CD14-positive monocyte (primary cell): ENCODE measurements at regions not wholly inside any gene's neighbourhood (a gene's known extent, or its start where the extent isn't known, plus 50 kb on each side); places are given as distances from the start of the nearest gene placed in this dataset.

Experiments used
- DNase-seq, 3 donors: peaks; one replicate each; pipeline ENCODE4 v3.0.0-alpha.2; 2011 to 2022
- H2AFZ ChIP-seq: 2 replicates; pipeline ENCODE4 v1.6.0; 2012; ENCODE audit warnings: mild to moderate bottlenecking, low read depth, low read length, inconsistent platforms; ENCODE audit not compliant: insufficient read depth, poor library complexity, severe bottlenecking
- H3K27ac ChIP-seq, 2 donors: 1 replicate in 1 of 2; 2 replicates in 1 of 2; pipeline ENCODE4 v1.5.1; 2012 to 2013; ENCODE audit warnings: low read length in 2 of 2, control low read depth in 1 of 2, inconsistent platforms in 1 of 2, low read depth in 1 of 2, mild to moderate bottlenecking in 1 of 2
- H3K27me3 ChIP-seq, 2 donors: one replicate each; pipeline versions ENCODE4 v1.6.0 to v1.6.1; 2011 to 2013; ENCODE audit warnings: low read length in 2 of 2; ENCODE audit not compliant: control insufficient read depth in 2 of 2, insufficient read depth in 2 of 2
- H3K36me3 ChIP-seq, 2 donors: replicated peaks in 1 of 2; 1 replicate in 1 of 2; 2 replicates in 1 of 2; pipeline versions ENCODE4 v1.5.1 to v1.6.1; 2012 to 2013; ENCODE audit warnings: low read length in 2 of 2, control low read depth in 1 of 2, inconsistent platforms in 1 of 2, mild to moderate bottlenecking in 1 of 2; ENCODE audit not compliant: insufficient read depth in 2 of 2, control insufficient read depth in 1 of 2
- H3K4me1 ChIP-seq, 2 donors: 1 replicate in 1 of 2; 2 replicates in 1 of 2; pipeline versions ENCODE4 v1.5.1 to v1.6.1; 2012 to 2013; ENCODE audit warnings: low read length in 2 of 2, control low read depth in 1 of 2, inconsistent platforms in 1 of 2, mild to moderate bottlenecking in 1 of 2, moderate library complexity in 1 of 2; ENCODE audit not compliant: insufficient read depth in 2 of 2, control insufficient read depth in 1 of 2
- H3K4me2 ChIP-seq: replicated peaks from 2 replicates; pipeline ENCODE3; 2012; ENCODE audit warnings: low read length, moderate library complexity, mild to moderate bottlenecking; ENCODE audit not compliant: poor library complexity, severe bottlenecking; ENCODE audit errors: extremely low read depth
- H3K4me3 ChIP-seq, 3 experiments: fragments of 200-600 bp in 1 of 3; sonication (generic) in 1 of 3; replicated peaks in 1 of 3; 1 replicate in 2 of 3; 2 replicates in 1 of 3; pipeline ENCODE4 v1.5.1; 2011 to 2013; ENCODE audit warnings: low read length in 3 of 3, mild to moderate bottlenecking in 3 of 3, control low read depth in 2 of 3, low read depth in 2 of 3, inconsistent platforms in 1 of 3, moderate library complexity in 1 of 3
- H3K79me2 ChIP-seq: 2 replicates; pipeline ENCODE4 v1.6.0; 2012; ENCODE audit warnings: mild to moderate bottlenecking, control low read depth, inconsistent platforms, low read length, moderate library complexity; ENCODE audit not compliant: insufficient read depth
- H3K9ac ChIP-seq: 2 replicates; pipeline ENCODE4 v1.6.0; 2017; ENCODE audit warnings: low read length, mild to moderate bottlenecking; ENCODE audit not compliant: insufficient read depth, poor library complexity, severe bottlenecking
- H3K9me3 ChIP-seq, 2 donors: replicated peaks in 1 of 2; 1 replicate in 1 of 2; 2 replicates in 1 of 2; pipeline versions ENCODE4 v1.5.1 to v1.6.1; 2012 to 2013; ENCODE audit warnings: low read length in 2 of 2, control low read depth in 1 of 2; ENCODE audit not compliant: control insufficient read depth in 1 of 2, insufficient read depth in 1 of 2
- H4K20me1 ChIP-seq: 2 replicates; pipeline ENCODE4 v1.6.0; 2012; ENCODE audit warnings: mild to moderate bottlenecking, low read length, control low read depth, moderate library complexity; ENCODE audit not compliant: insufficient read depth
- H3K27ac Mint-ChIP-seq, 7 donors: one replicate each; pipeline ENCODE4 v1.8.0; 2020; ENCODE audit warnings: mild to moderate bottlenecking in 7 of 7, mixed read lengths in 7 of 7, moderate library complexity in 6 of 7, inconsistent platforms in 2 of 7
- H3K27me3 Mint-ChIP-seq, 3 donors: one replicate each; pipeline ENCODE4 v1.8.0; 2021 to 2022; ENCODE audit warnings: low read depth in 3 of 3, mild to moderate bottlenecking in 3 of 3, mixed read lengths in 3 of 3, moderate library complexity in 3 of 3, inconsistent platforms in 1 of 3
- H3K36me3 Mint-ChIP-seq, 2 donors: one replicate each; pipeline ENCODE4 v1.8.0; 2020; ENCODE audit warnings: mixed read lengths in 2 of 2, inconsistent platforms in 1 of 2, mild to moderate bottlenecking in 1 of 2
- H3K4me1 Mint-ChIP-seq: one replicate; pipeline ENCODE4 v1.8.0; 2020; ENCODE audit warnings: mild to moderate bottlenecking, mixed read lengths
- H3K4me3 Mint-ChIP-seq, 2 donors: one replicate each; pipeline ENCODE4 v1.8.0; 2020; ENCODE audit warnings: mild to moderate bottlenecking in 2 of 2, mixed read lengths in 2 of 2, moderate library complexity in 1 of 2
- H3K9me3 Mint-ChIP-seq, 7 donors: one replicate each; pipeline ENCODE4 v1.8.0; 2020 to 2022; ENCODE audit warnings: mixed read lengths in 7 of 7, mild to moderate bottlenecking in 6 of 7, moderate library complexity in 6 of 7, inconsistent platforms in 2 of 7
- CTCF ChIP-seq: fragments of 200-600 bp; IDR thresholded peaks from one replicate; pipeline ENCODE4 v1.8.0; 2022; ENCODE audit warnings: antibody characterized with exemption, mild to moderate bottlenecking
- WGBS: methylation state at CpG from one replicate; pipeline ENCODE4 v1.1.5; 2013; ENCODE audit warnings: missing lambda C conversion rate; ENCODE audit not compliant: insufficient coverage; 5-methylcytosine and 5-hydroxymethylcytosine counted together
- intact Hi-C, 2 donors: fragments of 100-400 bp; cut with micrococcal nuclease; formaldehyde crosslinking; loops; one replicate each; pipeline versions ENCODE4 v1.15.0 to v1.15.1; 2023

GRCh38 chr6:94494500-94494899 is 1075.1 kb upstream of the EPHA7 start:
- no peak for DNase-seq
- Mint-ChIP-seq H3K27me3 (peaks cover 0 to 3% (median 0%) of the 10 kb centered on the region in 3 donors), H3K4me1 (no peaks in the 10 kb centered on the region), H3K9me3 (peaks cover 0 to 7% (median 0%) of the 10 kb centered on the region in 7 donors), H3K4me3 (no peak overlapping the region), H3K36me3 (no peaks in the 10 kb centered on the region), H3K27ac (no peak overlapping the region)
- no peak overlapping the region for H3K4me2 ChIP-seq
- intact Hi-C loops: no loop called here
- no peaks in the 10 kb centered on the region for H3K36me3 ChIP-seq
- H2AFZ ChIP-seq: no peak overlapping the region
- H4K20me1 ChIP-seq: no peaks in the 10 kb centered on the region
- WGBS: no CpG with 5 or more reads among the region's 1 CpG
- no peak for TF ChIP-seq CTCF
- H3K79me2 ChIP-seq: no peaks in the 10 kb centered on the region
- no peak overlapping the region for H3K27ac ChIP-seq
- no peaks in the 10 kb centered on the region for H3K9me3 ChIP-seq
- no peaks in the 10 kb centered on the region for H3K4me1 ChIP-seq
- no peaks in the 10 kb centered on the region for H3K27me3 ChIP-seq
- H3K9ac ChIP-seq: no peak overlapping the region
- H3K4me3 ChIP-seq: no peak overlapping the region

GRCh38 chr6:94487371-94487770 is 1068.0 kb upstream of the EPHA7 start:
- intact Hi-C loops: no loop called here
- H3K27me3 Mint-ChIP-seq: no peaks in the 10 kb centered on the region
- H3K27ac ChIP-seq: no peak overlapping the region
- no peaks in the 10 kb centered on the region for H3K36me3 ChIP-seq
- H4K20me1 ChIP-seq: no peaks in the 10 kb centered on the region
- H3K27me3 ChIP-seq: no peaks in the 10 kb centered on the region
- H3K4me3 ChIP-seq: no peak overlapping the region
- H3K4me1 Mint-ChIP-seq: no peaks in the 10 kb centered on the region
- H3K36me3 Mint-ChIP-seq: no peaks in the 10 kb centered on the region
- H3K79me2 ChIP-seq: no peaks in the 10 kb centered on the region
- H2AFZ ChIP-seq: no peak overlapping the region
- no peaks in the 10 kb centered on the region for H3K9me3 ChIP-seq
- H3K9me3 Mint-ChIP-seq: peaks cover 0 to 7% (median 0%) of the 10 kb centered on the region in 7 donors
- H3K4me2 ChIP-seq: no peak overlapping the region
- H3K27ac Mint-ChIP-seq: no peak overlapping the region
- TF ChIP-seq CTCF: no peak
- no peak for DNase-seq
- H3K4me1 ChIP-seq: no peaks in the 10 kb centered on the region
- no peak overlapping the region for H3K4me3 Mint-ChIP-seq
- no peak overlapping the region for H3K9ac ChIP-seq
